CD4-positive, CD25-positive, alpha-beta regulatory T cell (primary cell): ENCODE measurements at regions not wholly inside any gene's neighbourhood (a gene's known extent, or its start where the extent isn't known, plus 50 kb on each side); places are given as distances from the start of the nearest gene placed in this dataset.

Experiments used
- ATAC-seq, 2 donors: fragments of 150-1000 bp; cut with Tn5 transposase; one replicate each; pipeline ENCODE4 v1.10.0; 2021; ENCODE audit warnings: low read depth in 2 of 2, moderate number of reproducible peaks in 2 of 2, moderate library complexity in 1 of 2
- DNase-seq, 3 donors: peaks; one replicate each; pipeline versions ENCODE4 v3.0.0 to v3.0.0-alpha.2; 2012 to 2022; ENCODE audit warnings: mixed read lengths in 1 of 3
- H3K27ac ChIP-seq: one replicate; pipeline ENCODE4 v1.7.0; 2013; ENCODE audit warnings: mild to moderate bottlenecking, low read length; ENCODE audit not compliant: insufficient read depth, poor library complexity, severe bottlenecking
- H3K27me3 ChIP-seq: one replicate; pipeline ENCODE4 v1.7.0; 2013; ENCODE audit warnings: low read length; ENCODE audit not compliant: control insufficient read depth, insufficient read depth
- H3K36me3 ChIP-seq: one replicate; pipeline ENCODE4 v1.7.0; 2013; ENCODE audit warnings: mild to moderate bottlenecking, low read length, moderate library complexity; ENCODE audit not compliant: control insufficient read depth, insufficient read depth
- H3K4me1 ChIP-seq: 2 replicates; pipeline ENCODE4 v1.7.0; 2013; ENCODE audit warnings: mild to moderate bottlenecking, low read length; ENCODE audit not compliant: insufficient read depth, control insufficient read depth, poor library complexity, severe bottlenecking
- H3K4me3 ChIP-seq: one replicate; pipeline ENCODE4 v1.7.0; 2013; ENCODE audit warnings: low read depth, mild to moderate bottlenecking, low read length, moderate library complexity
- H3K9me3 ChIP-seq, 2 experiments: 1 replicate in 1 of 2; 2 replicates in 1 of 2; pipeline ENCODE4 v1.7.0; 2013; ENCODE audit warnings: low read length in 2 of 2, mild to moderate bottlenecking in 1 of 2, moderate library complexity in 1 of 2; ENCODE audit not compliant: control insufficient read depth in 2 of 2
- H3K27ac Mint-ChIP-seq, 3 donors: one replicate each; pipeline ENCODE4 v1.8.0; 2020 to 2022; ENCODE audit warnings: mild to moderate bottlenecking in 3 of 3, mixed read lengths in 3 of 3, moderate library complexity in 2 of 3
- H3K27me3 Mint-ChIP-seq: one replicate; pipeline ENCODE4 v1.8.0; 2022; ENCODE audit warnings: mild to moderate bottlenecking, mixed read lengths
- H3K36me3 Mint-ChIP-seq: one replicate; pipeline ENCODE4 v1.8.0; 2020; ENCODE audit warnings: mixed read lengths
- H3K4me1 Mint-ChIP-seq, 4 donors: one replicate each; pipeline ENCODE4 v1.8.0; 2020 to 2022; ENCODE audit warnings: mixed read lengths in 4 of 4, mild to moderate bottlenecking in 1 of 4
- H3K4me3 Mint-ChIP-seq, 4 donors: one replicate each; pipeline ENCODE4 v1.8.0; 2020 to 2022; ENCODE audit warnings: mild to moderate bottlenecking in 4 of 4, mixed read lengths in 4 of 4, moderate library complexity in 3 of 4
- H3K9me3 Mint-ChIP-seq, 7 donors: one replicate each; pipeline ENCODE4 v1.8.0; 2020 to 2022; ENCODE audit warnings: mixed read lengths in 7 of 7, mild to moderate bottlenecking in 3 of 7, moderate library complexity in 2 of 7

GRCh38 chr1:181413836-181414235, 69.5 kb upstream of the CACNA1E start:
- H3K9me3 ChIP-seq: no peaks in the 10 kb centered on the region
- Mint-ChIP-seq H3K27me3 (peaks cover 6% of the 10 kb centered on the region), H3K4me1 (peaks cover 0 to 5% (median under 1%) of the 10 kb centered on the region in 4 donors), H3K9me3 (peaks cover 0 to 2% (median 0%) of the 10 kb centered on the region in 7 donors), H3K36me3 (no peaks in the 10 kb centered on the region), H3K27ac (no peak overlapping the region), H3K4me3 (no peak overlapping the region)
- H3K4me3 ChIP-seq: no peak overlapping the region
- no peaks in the 10 kb centered on the region for H3K36me3 ChIP-seq
- ATAC-seq (no peak), DNase-seq (no peak)
- H3K27ac ChIP-seq: no peak overlapping the region
- no peaks in the 10 kb centered on the region for H3K27me3 ChIP-seq
- no peaks in the 10 kb centered on the region for H3K4me1 ChIP-seq

DNA sequence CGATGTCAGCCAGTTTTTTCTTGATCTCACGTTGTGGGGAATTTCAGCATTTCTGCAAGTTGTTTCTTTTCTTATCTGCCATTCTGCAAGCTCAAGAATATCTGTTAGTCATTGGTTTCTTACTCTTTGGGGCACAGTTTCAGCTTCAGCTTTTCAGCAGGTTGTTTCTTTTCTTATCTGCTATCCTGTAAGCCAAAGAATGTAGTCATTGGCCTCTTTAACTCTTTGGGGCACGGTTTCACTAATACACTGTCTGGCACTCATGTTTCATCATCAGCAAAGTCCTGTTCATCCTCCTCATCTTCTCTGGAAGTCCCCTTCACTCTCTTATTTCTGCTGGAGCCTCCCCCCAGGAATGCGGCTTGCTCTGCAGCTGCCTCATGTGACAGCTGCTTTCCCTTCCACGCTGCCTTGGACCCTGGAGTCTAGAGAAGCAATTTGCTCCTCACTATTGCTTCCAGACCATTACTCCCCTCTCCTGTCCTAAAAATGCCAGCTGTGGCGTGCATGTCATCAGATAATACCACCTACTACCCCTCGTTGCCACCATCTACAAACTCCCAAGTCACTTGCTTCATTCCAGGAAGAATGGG, 67.0 kb upstream of the CACNA1E start:
- ATAC-seq: no peak

DNA sequence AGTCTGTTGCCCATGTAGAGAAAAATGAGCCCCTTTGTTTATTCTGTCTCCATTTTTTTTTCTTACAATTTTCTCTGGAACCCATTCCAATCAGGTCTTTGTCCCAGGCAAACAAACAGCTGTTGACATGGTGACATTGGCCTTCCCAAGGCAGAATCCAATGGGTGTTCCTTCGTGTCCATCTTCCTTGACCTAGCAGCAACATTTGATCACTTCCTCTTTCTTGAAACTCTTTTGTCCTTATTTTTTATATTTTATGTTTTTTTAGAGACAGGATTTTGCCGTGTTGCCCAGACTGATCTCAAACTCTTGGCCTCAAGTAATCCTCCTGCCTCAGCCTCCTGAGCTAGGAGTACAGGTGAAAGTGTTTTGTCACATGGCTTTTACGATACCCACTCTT, 65.4 kb upstream of the CACNA1E start:
- Histone ChIP-seq H3K27ac (no peak overlapping the region), H3K4me3 (no peak overlapping the region), H3K36me3 (no peaks in the 10 kb centered on the region), H3K4me1 (no peaks in the 10 kb centered on the region), H3K9me3 (no peaks in the 10 kb centered on the region), H3K27me3 (no peaks in the 10 kb centered on the region)
- Mint-ChIP-seq H3K36me3 (no peaks in the 10 kb centered on the region), H3K27ac (no peak overlapping the region), H3K4me3 (no peak overlapping the region), H3K9me3 (peaks cover 0 to 2% (median 0%) of the 10 kb centered on the region in 7 donors), H3K4me1 (peaks cover 0 to 5% (median 0%) of the 10 kb centered on the region in 4 donors), H3K27me3 (no peaks in the 10 kb centered on the region)
- DNase-seq (no peak), ATAC-seq (no peak)

More for the DNA sequence above, 67.0 kb upstream of the CACNA1E start:
- no peak overlapping the region for H3K27ac ChIP-seq
- DNase-seq: no peak
- H3K36me3 ChIP-seq: no peaks in the 10 kb centered on the region
- Mint-ChIP-seq H3K4me3 (no peak overlapping the region), H3K9me3 (peaks cover 0 to 2% (median 0%) of the 10 kb centered on the region in 7 donors), H3K4me1 (peaks cover 0 to 5% (median 0%) of the 10 kb centered on the region in 4 donors), H3K27me3 (no peaks in the 10 kb centered on the region), H3K36me3 (no peaks in the 10 kb centered on the region), H3K27ac (no peak overlapping the region)
- H3K9me3 ChIP-seq: no peaks in the 10 kb centered on the region
- no peak overlapping the region for H3K4me3 ChIP-seq
- H3K4me1 ChIP-seq: no peaks in the 10 kb centered on the region
- no peaks in the 10 kb centered on the region for H3K27me3 ChIP-seq

DNA sequence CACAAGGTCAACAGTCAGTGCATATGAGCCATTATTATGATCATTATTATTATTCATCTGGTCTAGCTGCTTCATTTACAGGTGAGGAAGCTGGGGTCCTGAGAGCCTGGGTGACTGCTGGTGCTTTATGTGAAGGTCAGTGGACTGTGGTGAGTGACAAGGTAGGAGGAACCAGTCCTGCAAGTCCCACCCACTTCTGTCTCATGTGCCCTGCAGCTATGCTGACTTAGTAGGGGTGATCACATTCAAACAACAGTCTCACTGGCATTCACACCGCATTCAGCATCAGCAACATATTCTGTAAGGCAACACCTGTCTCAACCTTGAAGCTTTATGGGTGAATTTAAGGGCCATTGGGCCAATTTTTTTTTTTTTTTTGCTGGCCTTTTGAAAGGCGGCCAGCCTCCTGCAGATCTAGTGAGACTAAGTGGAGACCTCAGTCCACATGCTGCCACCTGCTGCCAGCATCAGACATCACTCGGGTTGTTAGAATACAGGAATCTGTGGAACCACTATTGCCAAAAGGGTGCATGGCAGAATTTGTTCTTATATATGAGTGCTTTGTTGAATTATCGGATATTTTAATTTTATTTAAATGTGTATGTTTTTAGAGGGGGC, 59.9 kb upstream of the CACNA1E start:
- H3K4me1 Mint-ChIP-seq: peaks cover 0 to 11% (median 8%) of the 10 kb centered on the region in 4 donors
- no peaks in the 10 kb centered on the region for H3K36me3 Mint-ChIP-seq
- peak overlapping the region in 2 of 3 donors; percentile 8 to 63 for H3K27ac Mint-ChIP-seq

DNA sequence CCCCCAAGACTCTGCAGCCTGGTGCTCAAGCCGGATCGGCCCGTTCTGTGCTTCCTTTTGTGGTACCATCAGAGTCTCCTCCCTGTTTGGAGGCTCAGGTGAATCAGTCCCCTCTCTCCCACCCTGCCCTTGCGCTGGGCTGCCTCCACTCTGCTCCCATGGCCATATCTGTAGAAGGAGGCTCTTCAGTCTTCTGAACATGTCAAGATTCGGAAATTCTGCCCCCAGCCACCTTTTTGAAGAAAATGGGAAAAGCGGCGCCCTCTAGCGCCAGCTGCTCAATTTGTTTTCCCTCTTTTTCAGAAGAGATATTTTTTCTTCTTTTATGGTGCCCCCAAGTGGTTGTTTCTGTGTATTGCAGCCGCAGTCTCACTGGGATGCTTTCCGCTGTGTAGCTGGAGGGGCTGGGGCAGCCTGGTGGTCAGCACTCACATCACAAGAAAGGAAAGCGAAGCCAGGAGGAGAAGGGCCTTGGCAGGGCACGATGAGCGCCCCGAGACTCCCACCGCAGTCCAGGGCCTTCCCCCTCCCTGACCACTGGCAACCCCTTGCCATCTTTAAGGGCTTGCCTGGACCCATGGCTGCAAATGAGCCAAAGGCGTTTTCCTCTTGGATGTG, 58.4 kb upstream of the CACNA1E start:
- ATAC-seq: peak; percentile 59 to 71
- Histone ChIP-seq H3K4me3 (no peak overlapping the region), H3K9me3 (no peaks in the 10 kb centered on the region), H3K4me1 (no peaks in the 10 kb centered on the region), H3K27ac (no peak overlapping the region), H3K27me3 (no peaks in the 10 kb centered on the region), H3K36me3 (no peaks in the 10 kb centered on the region)
- Mint-ChIP-seq H3K27me3 (peaks cover 18% of the 10 kb centered on the region), H3K9me3 (no peaks in the 10 kb centered on the region), H3K36me3 (no peaks in the 10 kb centered on the region), H3K4me3 (peak overlapping the region in 3 of 4 donors; percentile 72 to 87 (median 82)), H3K27ac (peak overlapping the region in 2 of 3 donors; percentile 68 to 76), H3K4me1 (peaks cover 0 to 11% (median 8%) of the 10 kb centered on the region in 4 donors)
- DNase-seq: peak; percentile 48 to 78 (median 69)

More for the DNA sequence above, 59.9 kb upstream of the CACNA1E start:
- Histone ChIP-seq H3K27ac (no peak overlapping the region), H3K4me1 (no peaks in the 10 kb centered on the region), H3K9me3 (no peaks in the 10 kb centered on the region), H3K4me3 (no peak overlapping the region), H3K36me3 (no peaks in the 10 kb centered on the region), H3K27me3 (no peaks in the 10 kb centered on the region)
- DNase-seq (peak in 2 of 3 donors; percentile 29 to 67), ATAC-seq (peak; percentile 22 to 35)
- Mint-ChIP-seq H3K4me3 (no peak overlapping the region), H3K9me3 (no peaks in the 10 kb centered on the region), H3K27me3 (peaks cover 13% of the 10 kb centered on the region)

- Histone ChIP-seq H3K36me3 (no peaks in the 10 kb centered on the region), H3K9me3 (no peaks in the 10 kb centered on the region), H3K4me1 (no peaks in the 10 kb centered on the region), H3K27me3 (no peaks in the 10 kb centered on the region), H3K27ac (no peak overlapping the region), H3K4me3 (no peak overlapping the region)
- peaks cover 20% of the 10 kb centered on the region for H3K27me3 Mint-ChIP-seq
- peaks cover 0 to 11% (median 8%) of the 10 kb centered on the region in 4 donors for H3K4me1 Mint-ChIP-seq
- H3K4me3 Mint-ChIP-seq: no peak overlapping the region
- no peak for ATAC-seq
- H3K27ac Mint-ChIP-seq: no peak overlapping the region
- H3K36me3 Mint-ChIP-seq: no peaks in the 10 kb centered on the region
- no peaks in the 10 kb centered on the region for H3K9me3 Mint-ChIP-seq
- DNase-seq: no peak
These were observed 57.8 kb upstream of the CACNA1E start for GRCh38 chr1:181425566-181425965.

DNA sequence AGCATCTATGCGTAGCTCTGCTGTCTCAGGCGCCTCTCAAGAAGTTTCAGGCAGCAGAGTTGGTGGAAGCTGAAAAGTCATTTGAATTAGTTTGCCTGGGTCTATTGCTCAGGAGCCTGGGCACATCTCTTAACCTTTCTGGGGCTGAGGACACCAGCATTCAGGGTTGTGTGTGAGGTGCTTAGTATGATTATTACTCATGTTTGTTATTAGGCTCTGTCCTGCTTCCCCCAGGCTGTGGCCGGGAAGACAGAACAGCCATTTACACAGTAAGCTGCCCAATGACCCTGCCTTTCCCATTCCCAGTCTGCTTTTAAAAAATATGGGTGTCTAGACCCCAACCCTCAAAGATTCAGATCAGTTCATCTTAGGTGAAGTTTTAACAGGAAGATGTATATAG, 53.9 kb upstream of the CACNA1E start:
- H3K9me3 ChIP-seq: no peaks in the 10 kb centered on the region
- peaks cover 20% of the 10 kb centered on the region for H3K27me3 Mint-ChIP-seq

More for the DNA sequence above, 53.9 kb upstream of the CACNA1E start:
- H3K27me3 ChIP-seq: no peaks in the 10 kb centered on the region
- H3K4me1 Mint-ChIP-seq: peaks cover 0 to 8% (median 5%) of the 10 kb centered on the region in 4 donors
- no peaks in the 10 kb centered on the region for H3K9me3 Mint-ChIP-seq
- DNase-seq: no peak
- H3K4me3 ChIP-seq: no peak overlapping the region
- H3K27ac Mint-ChIP-seq: no peak overlapping the region
- no peaks in the 10 kb centered on the region for H3K36me3 Mint-ChIP-seq
- no peaks in the 10 kb centered on the region for H3K4me1 ChIP-seq
- no peaks in the 10 kb centered on the region for H3K36me3 ChIP-seq
- no peak for ATAC-seq
- H3K4me3 Mint-ChIP-seq: no peak overlapping the region
- no peak overlapping the region for H3K27ac ChIP-seq
